PC-3 (cell line): ENCODE measurements at regions not wholly inside any gene's neighbourhood (a gene's known extent, or its start where the extent isn't known, plus 50 kb on each side); places are given as distances from the start of the nearest gene placed in this dataset.

Experiments
- CTCF ChIP-seq: fragments of 300-600 bp; sonication (generic); conservative IDR thresholded peaks from 2 replicates; pipeline ENCODE4 v1.5.1; 2017; ENCODE audit warnings: antibody characterized with exemption, low read depth, mild to moderate bottlenecking, low read length
- EZH2 ChIP-seq: fragments of 300-600 bp; sonication (generic); IDR thresholded peaks from one replicate; pipeline ENCODE4 v1.6.1; 2017; ENCODE audit warnings: antibody characterized with exemption, mild to moderate bottlenecking, low read length; ENCODE audit not compliant: unreplicated experiment

- TF ChIP-seq CTCF (no peak), EZH2 (no peak)
Measured at GRCh38 chr4:155478336-155478835, 101.6 kb upstream of the MAP9 start.
